Stimulated activated CD8-positive, alpha-beta memory T cell treated with anti-CD3 and anti-CD28 coated beads, Interleukin-15, amount 100 ng/mL, for 24 hours (primary cell): ENCODE measurements at regions not wholly inside any gene's neighbourhood (a gene's known extent, or its start where the extent isn't known, plus 50 kb on each side); places are given as distances from the start of the nearest gene placed in this dataset.
"Not testable (repeated sequence)": the region's sequence is repeated elsewhere in the genome, so short reads cannot be mapped to it uniquely, and the experiment has no call there.

Source experiments
- DNase-seq: peaks from one replicate; pipeline ENCODE4 v3.0.0-alpha.2; 2020; ENCODE audit warnings: low read depth

DNA sequence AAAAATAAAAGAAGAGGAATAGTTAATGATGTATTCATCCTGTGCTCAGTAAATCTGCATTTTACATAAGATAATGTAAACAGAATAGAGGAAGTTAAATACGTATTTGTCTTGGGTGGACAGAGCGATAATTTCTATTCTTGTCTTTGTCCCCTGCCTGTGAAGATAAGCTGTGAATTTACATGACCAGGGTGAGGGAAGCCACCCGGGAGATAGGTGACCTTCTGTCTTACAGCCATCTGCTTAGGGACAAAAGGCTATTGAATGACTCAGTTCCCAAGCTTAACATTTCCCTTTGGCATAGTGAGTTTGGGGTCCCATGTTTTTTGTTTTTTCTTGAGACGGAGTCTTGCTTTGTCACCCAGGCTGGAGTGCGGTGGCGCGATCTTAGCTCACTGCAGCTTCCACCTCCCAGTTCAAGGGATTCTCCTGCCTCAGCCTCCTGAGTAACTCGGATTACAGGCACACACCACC is 88.7 kb upstream of the KCTD7 start:
- no peak for DNase-seq

DNA sequence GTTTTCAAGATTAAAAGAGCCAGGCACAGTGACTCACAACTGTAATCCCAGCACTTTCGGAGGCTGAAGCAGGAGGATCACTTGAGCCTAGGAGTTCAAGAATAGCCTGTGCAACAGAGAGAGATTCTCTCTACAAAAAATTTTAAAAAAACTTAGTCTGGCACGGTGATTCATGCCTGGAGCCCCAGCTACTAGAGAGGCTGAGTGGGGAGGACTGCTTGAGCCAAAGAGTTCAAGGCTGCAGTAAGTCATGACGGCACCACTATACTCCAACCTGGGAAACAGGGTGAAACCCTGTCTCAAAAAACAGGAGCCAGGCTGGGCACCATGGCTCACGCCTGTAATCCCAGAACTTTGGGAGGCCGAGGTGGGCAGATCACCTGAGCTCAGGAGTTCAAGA is 86.6 kb upstream of the KCTD7 start:
- no peak for DNase-seq

DNA sequence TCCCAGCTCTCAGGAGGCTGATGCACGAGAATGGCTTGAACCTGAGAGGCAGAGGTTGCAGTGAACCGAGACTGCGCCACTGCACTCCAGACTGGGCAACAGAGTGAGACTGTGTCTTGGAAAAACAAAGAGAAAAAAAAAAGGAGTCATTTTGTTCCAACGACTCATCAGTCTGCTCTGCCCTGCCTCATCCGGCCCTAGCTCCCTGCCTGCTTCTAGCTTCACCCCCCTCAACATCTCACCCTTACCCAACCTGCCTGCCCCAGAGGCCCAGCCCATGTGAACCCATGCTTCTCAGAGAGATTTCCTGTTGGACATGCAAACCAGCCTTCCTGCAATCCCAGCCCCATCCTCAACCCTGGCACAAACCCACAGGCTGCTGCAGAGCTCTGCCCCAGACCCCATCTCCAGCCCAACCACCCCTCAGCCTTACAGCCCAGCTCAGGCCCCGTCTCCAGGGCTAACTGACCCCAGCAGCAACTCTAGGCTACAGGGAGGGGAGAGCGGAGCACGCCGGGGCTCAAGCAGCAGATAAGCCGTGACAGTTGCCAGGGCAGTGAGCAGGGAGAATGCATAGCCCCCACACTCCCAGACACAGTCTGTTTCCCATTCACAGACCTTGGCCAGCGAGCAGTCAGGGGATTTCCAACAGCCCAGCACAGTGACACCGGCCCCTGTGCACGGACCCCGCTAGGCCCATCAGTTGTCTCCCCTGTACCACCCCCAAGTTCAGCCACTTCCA is 86.0 kb upstream of the KCTD7 start:
- DNase-seq, result no peak

DNA sequence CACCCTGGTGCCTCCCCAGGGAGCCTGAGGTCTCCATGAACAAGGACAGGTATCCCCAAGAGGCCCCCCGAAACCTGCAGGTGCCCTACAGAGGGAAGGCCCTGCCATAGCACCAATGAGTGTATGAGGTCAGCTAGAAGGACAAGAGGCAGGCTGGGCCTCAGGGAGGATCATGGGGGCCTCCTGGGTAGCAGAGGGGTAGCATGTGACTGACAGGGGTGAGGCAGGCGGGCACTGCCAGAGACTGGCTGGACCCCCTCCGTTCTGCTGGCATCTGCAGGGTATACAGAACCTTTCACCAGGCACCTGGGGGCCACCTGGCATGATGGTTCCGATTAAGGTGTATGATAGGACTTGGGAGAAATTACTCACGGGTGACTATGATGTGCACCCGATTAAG is 79.2 kb upstream of the KCTD7 start:
- DNase-seq, result no peak

DNA sequence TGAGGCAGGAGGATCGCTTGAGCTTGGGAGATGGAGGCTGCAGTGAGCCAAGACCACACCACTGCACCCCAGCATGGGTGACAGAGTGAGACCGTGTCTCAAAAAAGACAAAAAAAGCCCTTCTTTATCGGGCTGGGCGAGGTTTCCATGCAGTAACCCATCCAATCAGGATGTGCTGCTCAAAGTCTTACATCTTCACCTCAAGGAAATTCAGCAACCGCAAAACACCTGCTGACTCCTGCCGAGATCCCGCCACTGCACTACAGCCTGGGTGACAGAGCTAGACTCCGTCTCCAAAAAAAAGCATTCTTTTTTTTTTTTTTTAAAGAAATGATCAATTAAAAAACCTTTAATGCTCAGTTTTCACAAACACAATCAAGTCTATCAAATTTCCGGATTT is 75.7 kb upstream of the KCTD7 start:
- no peak for DNase-seq

DNA sequence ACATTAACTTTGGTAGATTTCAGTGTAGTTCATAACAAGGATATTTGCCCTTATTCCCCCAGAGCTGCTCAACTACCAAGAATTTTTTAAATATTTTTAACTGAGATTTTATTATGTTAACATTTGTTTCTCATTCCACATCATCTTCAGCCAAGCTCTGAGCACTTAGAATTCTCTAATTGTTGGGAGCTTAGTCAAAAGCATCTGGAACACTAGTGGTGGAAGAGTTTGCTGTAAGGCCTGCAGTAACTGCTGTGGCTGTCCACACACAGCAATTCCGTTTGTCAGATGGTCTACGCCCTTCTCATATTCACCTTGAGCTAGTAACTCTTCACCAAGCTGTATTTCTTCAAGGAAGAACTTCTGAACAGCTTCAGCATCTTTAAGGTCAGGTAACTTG is 75.0 kb upstream of the KCTD7 start:
- not testable (repeated sequence) for DNase-seq

DNA sequence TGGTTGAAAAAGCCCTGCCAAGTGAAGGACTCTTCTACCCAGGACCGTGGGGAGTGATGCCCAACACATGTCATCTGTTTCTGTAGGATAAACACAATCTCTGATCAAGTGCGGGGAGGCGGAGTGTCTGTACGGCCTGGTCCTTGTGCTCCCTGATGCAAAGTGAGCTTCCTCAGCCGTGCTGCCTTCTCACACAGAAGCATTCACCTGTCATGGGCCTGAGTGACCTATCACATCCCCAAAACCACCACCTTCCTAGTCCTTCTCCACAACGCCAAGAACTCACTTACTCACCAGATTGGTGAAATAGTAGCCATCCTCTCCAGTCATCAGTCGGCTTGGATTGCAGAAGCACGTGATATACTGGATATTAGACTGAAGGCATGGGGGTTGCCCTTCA is 74.4 kb upstream of the KCTD7 start:
- not testable (repeated sequence) for DNase-seq

DNA sequence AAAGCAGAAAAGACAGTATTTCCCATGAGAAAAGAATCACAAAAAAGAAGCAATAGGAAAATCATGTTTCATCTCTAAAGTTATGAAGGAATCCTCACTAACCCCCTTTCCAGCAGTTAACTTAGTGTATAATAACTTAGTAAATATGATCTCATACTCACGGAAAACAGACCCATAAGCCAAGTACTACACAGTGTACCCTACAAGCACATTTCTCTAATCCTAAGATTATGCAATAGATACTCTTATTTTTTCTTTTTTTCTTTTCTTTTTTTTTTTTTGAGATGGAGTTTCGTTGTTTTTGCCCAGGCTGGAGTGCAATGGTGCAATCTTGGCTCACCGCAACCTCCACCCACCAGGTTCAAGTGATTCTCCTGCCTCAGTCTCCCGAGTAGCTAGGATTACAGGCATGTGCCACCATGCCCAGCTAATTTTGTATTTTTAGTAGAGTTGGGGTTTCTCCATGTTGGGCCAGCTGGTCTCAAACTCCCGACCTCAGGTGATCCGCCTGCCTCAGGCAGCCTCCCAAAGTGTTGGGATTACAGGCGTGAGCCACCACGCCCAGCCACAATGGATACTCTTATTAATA is 73.7 kb upstream of the KCTD7 start:
- DNase-seq, result not testable (repeated sequence)

DNA sequence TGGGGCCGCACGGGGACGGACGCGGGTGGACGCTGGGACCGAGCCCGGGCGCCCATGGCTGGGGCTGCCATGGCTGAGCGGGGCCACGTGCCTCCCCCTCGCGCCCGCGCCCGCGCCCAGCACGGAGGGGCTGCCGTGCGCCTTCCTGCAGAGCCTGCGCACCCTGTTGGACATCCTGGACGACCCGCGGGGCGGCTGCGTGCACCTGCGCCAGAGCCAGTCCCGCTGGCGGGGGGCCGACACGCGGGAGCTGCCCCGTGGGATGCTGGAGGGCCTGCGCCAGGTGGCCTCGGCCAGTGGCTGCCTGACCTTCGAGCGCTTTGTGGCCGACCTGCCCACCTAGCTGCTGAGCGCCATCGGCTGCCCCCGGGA is 72.5 kb upstream of the KCTD7 start:
- no peak for DNase-seq

DNA sequence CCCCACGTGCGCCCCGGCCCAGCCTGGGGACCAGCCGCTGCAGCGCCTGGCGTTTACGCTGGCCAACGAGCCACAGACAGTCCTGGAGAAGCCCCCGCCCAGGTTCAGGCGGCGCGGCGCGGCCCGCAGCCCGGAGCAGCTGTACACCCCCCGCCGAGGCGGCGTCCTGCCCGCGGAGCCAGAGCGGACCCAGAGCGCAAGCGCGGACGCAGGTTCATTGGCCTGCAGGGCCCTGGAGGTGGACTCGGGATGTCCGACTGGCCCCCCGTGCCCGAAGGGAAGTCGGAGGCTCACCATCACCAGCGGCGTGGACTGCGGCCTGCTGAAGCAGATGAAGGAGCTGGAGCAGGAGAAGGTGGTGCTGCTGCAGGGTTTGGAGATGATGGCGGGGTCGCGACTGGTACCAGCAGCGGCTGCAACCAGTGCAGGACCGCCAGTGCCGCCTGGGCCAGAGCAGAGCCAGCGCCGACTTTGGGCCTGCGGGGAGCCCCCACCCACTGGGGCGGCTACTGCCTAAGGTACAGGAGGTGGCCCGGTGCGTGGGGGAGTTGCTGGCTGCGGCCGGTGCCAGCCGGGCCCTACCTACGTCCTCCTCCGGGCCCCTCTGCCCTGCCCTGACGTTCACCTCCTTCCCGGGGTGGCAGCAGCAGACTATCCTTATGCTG is 72.0 kb upstream of the KCTD7 start:
- no peak for DNase-seq

DNA sequence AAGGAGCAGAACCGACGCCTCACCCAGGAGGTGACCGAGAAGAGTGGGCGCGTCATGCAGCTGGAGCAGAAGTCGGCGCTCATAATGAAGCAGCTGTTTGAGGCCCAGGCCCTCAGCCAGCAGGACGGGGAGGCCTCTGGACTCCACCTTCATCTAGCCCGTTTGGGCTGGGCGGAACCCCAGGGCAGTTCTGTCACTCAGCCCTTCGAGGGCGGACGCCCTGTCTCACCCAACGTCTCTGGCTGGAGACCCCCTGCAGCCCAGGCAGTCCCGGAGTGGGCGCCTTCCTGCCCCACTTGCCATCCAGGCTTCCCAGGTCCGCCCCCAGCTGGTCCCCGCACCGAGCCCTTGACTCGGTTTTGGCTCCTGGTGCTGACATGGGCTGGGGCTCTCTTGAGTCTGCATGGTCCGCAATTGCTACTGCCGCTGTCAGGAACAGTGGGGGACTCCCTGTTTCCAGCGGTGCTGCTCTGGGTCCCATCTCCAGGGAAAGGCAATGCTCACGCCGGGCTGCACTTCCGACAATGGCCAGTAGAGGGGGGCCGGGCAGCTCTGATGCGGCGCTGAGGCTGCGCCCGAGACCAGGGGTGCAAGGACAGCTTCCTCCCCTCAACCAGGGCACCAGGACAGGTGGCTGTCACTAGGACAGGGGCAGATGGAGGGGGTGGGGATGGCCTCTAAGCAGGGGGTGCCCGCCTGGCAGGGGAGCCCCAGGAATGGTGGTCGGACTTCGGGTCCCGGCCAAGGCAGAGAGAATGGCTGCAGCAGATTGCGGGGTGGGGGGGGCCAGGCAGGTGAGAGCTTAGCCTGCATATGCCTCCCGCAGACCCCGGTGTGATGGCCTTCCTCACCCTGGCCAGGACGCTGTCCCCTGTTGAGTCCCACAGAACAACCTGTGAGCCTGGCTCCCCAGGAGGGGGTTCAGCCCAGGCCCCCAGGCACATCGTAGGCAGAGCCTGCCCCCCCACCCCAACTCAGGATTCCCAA is 71.2 kb upstream of the KCTD7 start:
- peak; percentile 63 for DNase-seq

DNA sequence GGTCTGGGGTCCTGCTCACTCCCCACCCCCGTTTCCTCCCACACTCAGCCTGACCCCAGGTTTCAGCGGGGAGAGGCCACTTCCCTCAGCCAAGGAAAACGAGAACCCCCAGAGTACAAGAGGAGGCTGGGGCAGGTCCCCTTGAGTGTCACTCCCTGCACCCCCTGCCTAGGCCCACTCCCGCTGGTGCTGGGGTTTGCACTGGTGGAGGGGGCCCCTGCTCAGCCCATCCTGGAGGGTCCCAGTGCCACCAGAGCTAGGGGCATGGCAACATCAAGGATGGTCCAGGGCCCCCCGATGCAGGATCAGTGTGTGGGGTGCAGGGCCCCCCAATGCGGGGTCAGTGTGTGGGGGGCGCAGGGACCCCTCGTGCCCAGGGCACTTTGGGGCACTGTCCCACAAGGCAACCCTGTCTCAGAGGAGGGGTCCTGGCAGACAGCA is 70.5 kb upstream of the KCTD7 start:
- no peak for DNase-seq

DNA sequence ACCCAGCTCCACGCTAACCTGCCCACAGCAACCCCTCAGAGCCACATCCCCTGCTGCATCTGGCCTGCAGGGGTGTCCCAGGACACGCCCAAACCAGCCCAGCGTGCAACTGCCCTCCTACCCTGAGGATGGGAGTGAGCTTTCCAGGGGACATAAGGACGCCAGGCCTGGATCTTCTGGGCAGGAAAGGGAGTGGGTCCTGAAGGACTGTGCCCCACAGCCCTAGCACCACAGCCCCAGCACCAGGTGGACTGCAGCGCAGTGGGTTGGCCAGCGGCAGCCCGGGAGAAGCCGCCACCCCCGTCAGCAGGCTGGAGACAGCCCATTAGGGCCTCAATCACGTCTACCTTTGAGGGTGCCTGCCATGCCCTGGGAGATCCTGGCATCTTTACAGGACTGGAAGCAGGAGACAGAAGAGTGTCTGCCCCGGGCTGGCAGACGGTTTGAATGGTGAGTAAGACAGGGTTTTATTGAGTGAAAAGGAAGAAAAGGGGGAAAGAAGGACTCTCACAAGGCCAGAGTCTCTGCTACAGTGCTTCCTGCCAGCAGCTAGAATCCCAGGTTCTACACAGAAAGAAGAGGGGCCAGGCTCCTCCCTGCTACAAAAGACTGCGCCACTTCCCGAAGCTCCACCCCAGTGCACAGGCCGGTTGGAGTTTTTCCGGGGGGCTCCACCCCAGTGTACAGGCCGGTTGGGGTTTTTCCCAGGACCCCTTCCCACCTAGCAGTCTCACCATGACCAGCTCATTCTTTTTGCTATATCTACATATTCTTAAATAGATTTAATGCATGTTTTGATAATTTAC is 69.8 kb upstream of the KCTD7 start:
- DNase-seq, result no peak

DNA sequence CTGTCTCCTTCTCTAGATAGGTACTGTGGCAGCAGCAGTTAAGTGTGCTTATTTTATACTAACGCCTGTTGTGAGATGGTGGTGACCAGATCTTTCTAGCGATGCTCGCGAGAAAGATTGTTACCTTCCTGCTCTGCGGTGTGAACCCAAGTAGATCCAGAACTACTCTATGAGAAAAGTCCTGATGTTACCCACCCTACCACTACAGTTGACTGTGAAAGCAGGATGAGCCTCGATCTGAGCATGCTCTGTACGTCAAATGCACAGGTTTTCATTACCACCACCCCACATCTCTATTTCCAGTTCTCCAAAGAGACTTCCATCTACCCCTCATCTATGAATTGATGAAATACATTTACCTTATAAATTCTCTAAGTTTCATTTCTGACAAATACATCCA is 64.6 kb upstream of the KCTD7 start:
- no peak for DNase-seq

DNA sequence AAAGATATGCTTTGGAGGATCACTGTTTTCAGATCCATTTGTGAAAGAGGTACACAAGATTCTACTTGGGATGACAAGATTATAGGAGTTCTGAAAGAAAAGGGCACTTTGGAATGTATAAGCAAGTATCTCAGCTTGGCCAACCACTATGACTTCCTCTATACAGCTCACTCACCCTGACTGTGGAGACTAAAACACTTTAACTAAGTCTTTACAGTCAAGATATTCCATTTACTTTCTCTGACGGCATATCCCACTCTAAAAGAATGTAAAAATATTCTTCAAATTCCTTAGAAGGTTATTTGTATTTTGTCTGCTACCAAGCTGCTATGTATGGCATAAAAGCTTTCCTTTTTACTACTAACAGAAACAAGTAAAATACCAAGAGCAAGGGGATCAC is 58.5 kb upstream of the KCTD7 start:
- DNase-seq, result not testable (repeated sequence)

DNA sequence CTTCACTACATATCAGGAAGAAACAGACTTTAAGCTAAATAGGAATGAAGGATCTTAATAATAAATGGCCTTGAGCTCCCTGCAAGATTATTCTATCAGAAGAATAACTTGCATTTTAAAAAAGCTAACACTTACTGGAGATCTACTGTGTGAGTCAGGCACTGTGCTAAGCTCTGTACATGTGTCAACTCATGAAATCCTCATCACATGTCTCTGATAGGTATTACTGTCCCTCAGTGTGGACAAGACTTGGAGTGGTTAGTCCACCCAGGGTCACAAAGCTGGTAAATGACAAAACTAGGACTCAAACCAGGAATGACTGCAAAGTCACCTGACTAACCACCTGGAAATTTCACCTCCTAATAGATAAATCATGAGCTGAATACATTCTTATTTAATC is 57.1 kb upstream of the KCTD7 start:
- DNase-seq, result no peak

DNA sequence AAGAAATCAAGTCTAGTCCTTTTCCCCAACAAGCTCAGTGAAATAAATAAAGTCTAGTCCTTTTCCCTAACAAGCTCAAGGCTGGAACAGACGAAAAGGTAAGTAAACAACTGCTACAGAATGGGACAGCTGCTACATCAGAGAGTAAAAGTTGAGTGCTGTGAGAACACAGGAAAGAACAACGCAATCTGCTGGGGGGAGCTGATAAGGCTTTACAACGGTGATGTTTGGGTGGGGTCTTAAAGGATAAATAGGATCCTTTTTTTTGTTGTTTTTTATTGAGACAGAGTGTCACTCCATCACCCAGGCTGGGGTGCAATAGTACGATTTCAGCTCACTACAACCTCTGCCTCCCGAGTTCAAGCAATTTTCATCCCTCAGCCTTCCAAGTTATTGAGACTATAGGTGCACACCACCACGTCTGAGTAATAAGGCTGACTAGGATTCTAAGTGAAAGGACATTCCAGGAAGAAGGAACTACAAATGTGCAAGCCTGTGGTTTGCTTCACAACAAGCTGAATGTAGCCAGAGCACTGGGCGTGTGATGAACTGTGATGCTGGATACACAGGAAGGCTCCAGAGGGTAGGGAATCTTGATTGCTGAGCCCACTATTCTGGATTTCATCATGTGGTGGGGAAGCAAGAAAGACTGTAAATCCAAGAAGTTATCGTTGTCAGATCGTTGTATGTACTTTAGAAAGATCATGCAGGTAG is 54.7 kb upstream of the KCTD7 start:
- not testable (repeated sequence) for DNase-seq

DNA sequence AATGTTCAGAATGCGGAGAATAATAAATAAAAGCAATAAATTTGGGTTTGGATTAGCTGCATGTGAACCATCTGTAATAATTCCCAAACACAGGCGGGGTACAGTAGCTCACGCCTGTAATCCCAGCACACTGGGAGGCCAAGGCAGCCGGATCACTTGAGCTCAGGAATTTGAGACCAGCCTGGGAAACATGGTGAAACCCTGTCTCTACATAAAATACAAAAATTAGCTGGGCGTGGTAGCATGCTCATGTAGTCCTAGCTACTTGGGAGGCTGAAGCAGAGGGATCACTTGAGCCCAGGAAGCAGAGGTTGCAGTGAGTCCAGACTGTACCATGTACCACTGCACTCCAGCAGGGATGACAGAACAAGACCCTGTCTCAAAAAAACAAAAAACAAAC is 53.9 kb upstream of the KCTD7 start:
- DNase-seq, result not testable (repeated sequence)

DNA sequence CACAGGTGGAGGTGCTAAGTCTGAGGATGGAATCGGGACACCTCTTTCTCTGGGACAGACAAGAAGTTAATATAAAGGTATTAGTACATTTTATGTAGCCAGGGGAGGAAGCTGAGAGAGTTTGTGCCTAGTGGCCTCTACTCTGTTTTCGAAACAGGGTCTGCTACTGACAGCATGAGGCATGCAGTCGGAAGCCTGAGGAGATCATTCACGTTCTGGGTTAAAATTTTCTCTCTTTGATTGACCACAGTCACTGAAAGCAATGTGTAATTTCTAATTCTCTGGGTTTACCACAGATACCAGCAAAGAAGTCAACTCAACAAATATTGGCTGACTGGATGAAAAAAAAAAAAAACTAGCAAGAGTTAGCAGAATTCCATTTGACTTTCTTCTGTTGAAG is 53.3 kb upstream of the KCTD7 start:
- no peak for DNase-seq

DNA sequence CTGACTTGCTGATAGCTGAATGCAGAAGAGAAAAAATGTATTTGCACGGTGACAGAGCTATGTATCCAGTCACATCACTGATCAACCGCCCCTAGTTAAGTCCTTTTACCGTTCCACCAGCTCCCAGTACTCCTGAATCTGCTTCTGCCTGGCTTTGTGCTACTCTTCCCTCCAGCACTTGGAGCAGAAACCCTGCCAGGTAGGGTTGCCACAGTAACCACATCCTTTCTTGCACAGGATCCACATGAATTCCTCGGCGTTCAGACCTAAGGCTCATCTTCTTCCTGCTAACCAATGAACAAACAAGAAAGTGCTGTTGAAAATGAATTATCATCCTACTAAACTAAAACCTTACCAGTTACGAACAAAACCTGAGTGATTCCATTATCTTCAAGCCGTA is 52.0 kb upstream of the KCTD7 start:
- no peak for DNase-seq
